ENCODE measurements at regions not wholly inside any gene's neighbourhood (a gene's known extent, or its start where the extent isn't known, plus 50 kb on each side); places are given as distances from the start of the nearest gene placed in this dataset.

DNA sequence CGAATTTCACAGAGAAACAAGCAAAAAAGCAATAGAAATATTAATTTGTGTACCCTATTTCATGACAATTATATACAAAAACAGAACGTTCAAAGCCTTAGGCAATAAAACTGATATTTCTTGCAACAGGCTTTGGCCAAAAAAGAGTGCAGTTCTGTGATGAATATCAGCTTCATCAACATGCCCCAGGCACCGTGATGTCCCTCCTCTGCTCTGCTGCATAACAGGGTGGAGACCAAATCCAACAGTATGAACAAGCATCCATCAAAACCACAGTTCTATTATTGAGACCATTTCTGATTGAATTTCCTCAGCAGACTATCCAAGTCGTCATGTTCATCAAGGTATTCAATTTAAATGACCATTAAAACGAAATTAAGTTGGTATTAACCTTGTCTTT lies 722.6 kb upstream of the NRSN1 start:
- in situ Hi-C loops (cut with MboI; ENCODE audit: low pct_unique_long_range_greater_than_20kb, low sequenced_read_pairs): no loop called here

DNA sequence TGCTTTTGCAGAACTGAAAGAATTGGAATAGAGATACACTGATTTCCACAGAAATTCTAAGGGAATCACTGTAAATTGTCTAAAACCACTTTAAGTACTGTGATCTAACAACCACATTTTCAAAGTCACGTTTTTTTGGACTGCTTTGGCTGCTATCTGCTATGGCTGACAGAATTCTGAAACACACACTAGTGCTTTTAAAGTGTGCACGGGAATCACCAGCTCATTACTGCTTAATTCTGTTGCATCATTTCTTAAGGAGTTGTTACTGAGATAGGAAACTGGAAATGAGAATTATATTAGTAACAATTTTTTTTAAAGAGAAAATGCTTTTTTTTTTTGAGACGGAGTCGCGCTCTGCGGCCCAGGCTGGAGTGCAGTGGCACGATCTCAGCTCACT lies 716.5 kb upstream of the NRSN1 start:
- DNase-seq: no peak
- in situ Hi-C loops (cut with MboI; ENCODE audit: low pct_unique_long_range_greater_than_20kb, low sequenced_read_pairs): no loop called here

More for the DNA sequence above, 722.6 kb upstream of the NRSN1 start:
- DNase-seq: no peak

DNA sequence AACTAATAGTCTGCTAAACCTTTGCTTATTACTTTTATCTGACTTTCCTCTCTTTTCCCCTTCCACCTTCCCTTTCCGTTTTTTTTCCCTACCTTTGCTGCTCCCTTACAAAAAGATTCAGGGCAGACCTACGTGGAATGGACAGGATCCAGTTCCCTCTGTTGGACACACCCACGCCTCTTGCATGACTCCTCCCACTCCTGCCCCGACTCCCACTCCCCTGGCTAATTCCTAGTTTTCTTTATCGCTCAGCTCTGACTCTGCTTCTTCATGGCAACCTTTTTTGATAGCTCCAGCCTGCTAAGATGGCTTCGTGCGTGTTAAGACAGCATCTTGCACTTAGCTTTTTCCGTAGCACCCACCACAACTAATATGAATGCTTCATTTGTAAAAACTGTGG lies 715.6 kb upstream of the NRSN1 start:
- no peak for DNase-seq
- in situ Hi-C loops (cut with MboI; ENCODE audit: low pct_unique_long_range_greater_than_20kb, low sequenced_read_pairs): no loop called here

DNA sequence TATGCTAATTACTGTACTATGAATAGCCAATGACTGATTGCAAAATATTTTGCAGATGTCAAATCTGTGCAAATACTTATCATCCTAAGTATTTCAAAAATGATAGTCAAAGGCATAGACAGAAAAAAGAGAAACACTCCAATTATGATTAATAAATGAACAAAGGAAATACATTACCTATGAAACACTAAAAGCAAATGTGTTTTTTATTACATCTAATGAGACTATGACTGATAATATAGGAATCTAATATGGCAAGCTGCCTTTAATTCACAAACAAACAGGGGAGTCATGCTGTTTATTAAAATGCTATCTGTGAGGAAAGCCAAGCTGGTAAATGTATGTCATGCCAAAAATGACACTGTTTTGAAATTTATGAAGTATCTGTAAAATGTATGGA lies 713.2 kb upstream of the NRSN1 start:
- no peak for DNase-seq
- in situ Hi-C loops (cut with MboI; ENCODE audit: low pct_unique_long_range_greater_than_20kb, low sequenced_read_pairs): no loop called here

DNA sequence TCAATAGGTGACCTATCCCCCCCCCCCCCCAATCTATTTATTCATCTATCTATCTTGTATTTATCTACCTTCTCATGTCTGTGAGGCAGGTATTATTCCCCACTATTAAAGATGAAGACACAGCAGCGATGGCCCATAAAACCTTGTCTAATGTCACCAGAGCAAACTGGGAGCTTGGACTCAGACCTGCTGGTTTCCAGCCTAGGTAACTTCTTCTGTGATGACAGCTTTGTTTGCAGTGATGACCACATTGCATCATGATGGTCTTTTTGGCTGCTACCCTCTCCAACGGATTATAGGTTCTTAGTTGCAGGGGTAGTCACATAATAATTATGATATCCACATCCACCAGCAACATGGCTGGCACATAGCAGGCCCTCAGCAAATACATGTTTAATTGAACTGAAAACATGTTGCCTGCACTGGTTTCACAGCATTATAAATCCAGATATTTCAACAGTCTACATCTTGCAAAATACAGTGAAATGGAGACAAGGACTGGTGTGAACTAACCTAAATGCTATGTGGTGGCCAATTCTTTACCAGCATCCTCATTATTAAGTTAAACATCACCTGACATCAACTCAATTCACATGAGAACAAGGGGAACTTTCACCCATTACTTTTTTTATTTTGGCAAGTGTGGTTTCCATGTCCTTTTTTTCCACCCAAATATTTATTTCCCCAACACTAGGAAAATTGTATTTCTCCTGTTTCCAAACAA lies 712.5 kb upstream of the NRSN1 start:
- no peak for DNase-seq
- in situ Hi-C loops (cut with MboI; ENCODE audit: low pct_unique_long_range_greater_than_20kb, low sequenced_read_pairs): no loop called here

DNA sequence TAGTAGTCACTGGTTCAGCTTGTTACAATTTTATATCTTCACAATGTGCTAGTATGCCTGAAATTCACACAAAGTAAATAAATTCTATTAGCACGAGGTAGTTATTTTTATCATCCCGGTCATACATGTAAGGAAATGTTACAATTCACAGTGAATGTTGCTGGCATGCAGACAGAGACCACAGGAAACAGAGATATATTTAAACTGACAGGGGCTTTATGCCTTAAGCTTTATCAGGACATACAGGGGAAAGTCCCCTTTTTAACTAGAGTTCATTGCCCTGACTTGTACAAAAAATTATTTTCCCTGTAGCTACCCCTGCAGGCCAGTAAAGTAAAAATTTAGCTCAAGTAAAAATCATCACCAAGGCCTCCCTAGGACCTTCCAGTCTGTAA lies 712.0 kb upstream of the NRSN1 start:
- in situ Hi-C loops (cut with MboI; ENCODE audit: low pct_unique_long_range_greater_than_20kb, low sequenced_read_pairs): no loop called here
- no peak for DNase-seq

DNA sequence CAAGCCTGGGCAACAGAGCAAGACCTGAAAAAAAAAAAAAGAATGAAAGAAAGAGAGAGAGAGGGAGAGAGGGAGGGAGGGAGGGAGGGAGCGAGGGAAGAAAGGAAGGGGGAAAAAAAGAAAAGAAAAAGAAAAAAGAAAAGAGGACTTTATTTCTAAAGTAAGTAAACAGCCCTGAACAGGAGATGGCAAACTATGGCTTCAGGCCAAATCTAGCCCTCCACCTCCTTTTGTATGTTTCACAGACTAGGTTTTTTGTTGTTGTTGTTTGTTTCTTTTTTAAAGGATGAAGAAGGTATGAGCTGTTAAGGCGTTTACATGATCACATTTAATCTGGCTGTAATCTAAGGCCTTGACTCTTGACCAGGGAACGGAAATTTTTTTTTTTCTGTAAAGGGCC lies 711.1 kb upstream of the NRSN1 start:
- no peak for DNase-seq
- in situ Hi-C loops (cut with MboI; ENCODE audit: low pct_unique_long_range_greater_than_20kb, low sequenced_read_pairs): no loop called here

DNA sequence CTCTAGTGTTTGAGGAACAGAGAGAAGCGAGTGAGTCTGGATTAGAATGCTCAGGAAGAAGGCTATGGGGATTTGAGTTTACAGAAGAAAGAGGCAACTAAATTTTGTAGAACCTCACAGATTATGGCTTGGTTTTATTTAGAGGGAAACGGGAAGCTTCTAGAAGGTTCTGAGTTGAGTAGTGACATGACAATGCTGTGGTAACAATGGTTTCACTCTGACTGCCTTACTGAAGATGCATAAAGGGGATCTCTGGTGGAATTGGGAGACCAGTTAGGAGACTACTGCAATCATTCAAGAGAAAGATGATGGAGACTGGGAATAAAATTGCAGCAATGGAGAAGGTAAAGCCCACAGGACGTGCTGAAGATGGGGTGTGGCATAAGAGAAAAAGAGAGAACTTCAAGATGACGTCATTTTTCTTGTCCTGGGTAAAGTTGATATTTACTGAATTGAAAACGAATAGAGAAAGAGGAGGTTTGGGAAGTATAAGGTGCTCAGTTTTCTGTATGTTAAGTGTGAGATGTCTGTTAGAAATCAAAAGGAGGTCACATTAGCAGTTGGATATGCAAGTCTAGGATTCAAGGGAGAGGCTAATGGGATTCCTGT lies 710.1 kb upstream of the NRSN1 start:
- in situ Hi-C loops (cut with MboI; ENCODE audit: low pct_unique_long_range_greater_than_20kb, low sequenced_read_pairs): no loop called here
- DNase-seq: no peak

DNA sequence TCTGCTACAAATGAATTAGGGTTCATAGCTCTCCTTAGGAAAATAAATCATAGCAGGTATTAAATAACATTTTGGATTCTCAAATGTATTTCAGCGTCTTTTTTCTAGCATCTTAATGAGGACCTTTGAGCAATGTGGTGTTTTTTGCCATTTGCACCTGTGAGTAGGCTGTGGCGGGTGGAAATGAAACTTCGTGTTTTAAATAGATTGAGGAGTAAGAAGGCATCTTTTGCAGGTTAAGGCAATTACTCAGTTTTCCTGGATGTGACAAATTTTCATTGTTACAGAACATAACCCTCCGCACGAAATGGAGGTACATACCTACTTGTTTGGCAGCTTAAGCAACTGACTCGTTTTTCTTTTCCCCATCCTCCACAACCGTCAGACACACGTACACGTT lies 708.9 kb upstream of the NRSN1 start:
- in situ Hi-C loops (cut with MboI; ENCODE audit: low pct_unique_long_range_greater_than_20kb, low sequenced_read_pairs): no loop called here
- DNase-seq: no peak

DNA sequence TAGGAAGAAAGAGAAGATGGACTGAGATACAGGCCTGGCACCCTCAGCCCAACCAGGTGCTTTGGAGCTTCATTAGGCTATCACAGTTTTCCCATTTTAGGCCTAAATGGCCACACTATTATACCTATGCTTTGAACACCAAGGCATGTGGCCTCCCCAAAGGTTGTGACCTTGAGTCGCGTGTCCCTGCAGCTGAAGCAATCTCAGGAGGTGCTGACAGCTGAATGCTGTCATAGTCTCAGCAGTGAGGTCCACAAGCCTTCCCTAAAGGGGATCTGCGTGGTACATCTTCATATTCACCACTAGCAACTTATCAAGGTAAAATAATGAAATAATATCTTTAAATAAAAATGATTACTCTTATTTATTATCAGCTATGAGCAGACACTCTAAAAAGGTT lies 707.9 kb upstream of the NRSN1 start:
- no peak for DNase-seq
- in situ Hi-C loops (cut with MboI; ENCODE audit: low pct_unique_long_range_greater_than_20kb, low sequenced_read_pairs): no loop called here

DNA sequence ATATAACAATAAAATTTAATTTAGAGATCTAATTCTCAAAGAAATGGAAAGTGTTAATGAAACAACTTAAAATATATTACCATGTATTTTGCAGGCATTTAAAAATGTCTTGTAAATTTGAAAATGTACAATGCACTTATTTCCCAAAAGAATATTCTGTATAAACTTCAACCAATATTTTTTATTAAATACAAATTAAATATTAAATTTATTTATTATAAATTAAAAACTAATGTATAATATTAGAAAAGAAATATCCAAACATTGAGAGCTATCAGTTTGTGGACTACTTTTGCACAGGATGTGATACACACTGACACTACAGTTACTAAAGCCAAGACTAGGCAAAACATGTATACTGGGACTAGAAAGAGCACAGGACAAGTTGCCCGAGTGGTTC lies 707.0 kb upstream of the NRSN1 start:
- no peak for DNase-seq
- in situ Hi-C loops (cut with MboI; ENCODE audit: low pct_unique_long_range_greater_than_20kb, low sequenced_read_pairs): no loop called here

DNA sequence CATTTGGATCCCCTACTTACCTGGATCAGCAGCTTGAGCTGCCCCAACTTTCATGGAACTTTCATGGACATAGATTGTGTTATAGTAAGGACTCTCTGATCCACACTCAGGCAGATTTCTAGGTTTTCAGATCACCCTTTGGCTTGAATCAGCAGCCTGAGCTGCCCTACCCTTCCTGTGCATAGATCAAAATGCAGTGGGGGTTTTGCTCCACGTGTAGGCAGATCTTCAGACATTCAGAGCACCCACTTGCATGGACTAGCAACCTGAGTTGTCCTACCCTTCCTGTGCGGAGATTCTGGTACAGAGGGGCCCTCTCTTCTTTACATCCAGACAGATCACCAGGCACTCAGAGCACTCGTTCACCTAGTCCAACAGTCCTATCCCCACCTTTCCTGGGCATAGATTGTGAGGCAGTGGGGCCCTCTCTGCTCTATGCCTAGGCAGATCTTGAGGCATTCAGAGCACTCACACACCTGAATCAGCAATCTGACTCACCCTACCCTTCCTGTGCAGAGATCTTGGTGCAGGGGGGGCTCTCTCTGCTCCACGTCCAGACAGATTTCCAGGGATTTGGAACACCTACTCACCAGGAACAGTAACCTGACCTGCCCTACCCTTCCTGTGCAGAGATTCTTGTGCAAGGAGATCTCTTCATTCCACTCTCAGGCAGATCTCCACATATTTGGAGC lies 705.2 kb upstream of the NRSN1 start:
- in situ Hi-C loops (cut with MboI; ENCODE audit: low pct_unique_long_range_greater_than_20kb, low sequenced_read_pairs): no loop called here
- no peak for DNase-seq

DNA sequence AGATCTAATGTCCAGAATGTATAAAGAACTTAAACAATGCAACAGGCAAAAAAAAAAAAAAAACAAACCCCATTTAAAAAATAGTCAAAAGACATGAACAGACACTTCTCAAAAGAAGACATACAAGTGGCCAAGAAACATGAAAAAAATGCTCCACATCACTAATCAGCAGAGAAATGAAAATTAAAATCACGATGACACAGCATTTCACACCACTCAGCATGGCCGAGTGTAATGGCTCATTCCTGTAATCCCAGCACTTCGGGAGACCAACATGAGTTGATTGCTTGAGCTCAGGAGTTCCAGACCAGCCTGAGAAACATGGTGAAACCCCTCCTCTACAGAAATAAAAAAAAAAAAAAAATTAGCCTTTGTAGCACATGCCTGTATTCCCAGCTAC lies 701.4 kb upstream of the NRSN1 start:
- in situ Hi-C loops (cut with MboI; ENCODE audit: low pct_unique_long_range_greater_than_20kb, low sequenced_read_pairs): no loop called here
- DNase-seq: no peak

DNA sequence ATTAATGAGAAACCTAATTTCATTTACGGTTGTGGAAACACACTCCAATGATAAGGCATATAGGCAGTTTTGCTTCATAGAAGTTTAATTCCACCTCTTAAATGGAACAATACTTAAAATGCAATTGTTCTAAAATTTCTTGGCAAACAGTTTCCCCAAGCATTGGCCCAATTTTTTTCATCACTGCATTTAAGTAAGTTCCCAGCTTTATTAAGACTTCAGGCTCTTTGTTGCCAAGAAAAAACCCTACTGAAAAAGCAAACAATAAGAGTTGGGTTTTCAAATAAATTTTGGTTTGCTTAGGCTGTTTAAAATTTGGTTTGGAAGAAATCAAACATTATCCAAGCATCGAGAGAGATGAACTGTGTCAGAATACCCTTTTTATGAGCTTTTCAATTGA lies 690.9 kb upstream of the NRSN1 start:
- in situ Hi-C loops (cut with MboI; ENCODE audit: low pct_unique_long_range_greater_than_20kb, low sequenced_read_pairs): no loop called here
- DNase-seq: no peak

DNA sequence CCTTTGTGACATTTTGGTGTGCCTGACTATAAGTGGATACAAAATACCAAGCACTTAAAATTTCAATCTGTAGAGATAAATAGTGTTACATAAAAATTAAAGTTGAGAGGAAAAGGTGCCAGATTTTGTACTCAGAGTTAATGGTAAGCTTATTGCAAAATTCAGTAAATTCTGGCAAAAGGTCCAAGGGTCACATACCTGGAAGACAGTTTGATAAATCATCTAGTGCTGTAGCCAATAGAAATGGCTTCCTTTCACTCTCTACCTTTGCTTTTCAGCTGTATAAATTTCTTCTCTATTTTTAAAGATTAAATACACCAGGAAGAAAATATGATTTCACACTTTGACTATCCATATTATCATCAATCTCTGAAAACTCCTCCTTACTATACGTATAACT lies 690.2 kb upstream of the NRSN1 start:
- DNase-seq: no peak
- in situ Hi-C loops (cut with MboI; ENCODE audit: low pct_unique_long_range_greater_than_20kb, low sequenced_read_pairs): no loop called here

DNA sequence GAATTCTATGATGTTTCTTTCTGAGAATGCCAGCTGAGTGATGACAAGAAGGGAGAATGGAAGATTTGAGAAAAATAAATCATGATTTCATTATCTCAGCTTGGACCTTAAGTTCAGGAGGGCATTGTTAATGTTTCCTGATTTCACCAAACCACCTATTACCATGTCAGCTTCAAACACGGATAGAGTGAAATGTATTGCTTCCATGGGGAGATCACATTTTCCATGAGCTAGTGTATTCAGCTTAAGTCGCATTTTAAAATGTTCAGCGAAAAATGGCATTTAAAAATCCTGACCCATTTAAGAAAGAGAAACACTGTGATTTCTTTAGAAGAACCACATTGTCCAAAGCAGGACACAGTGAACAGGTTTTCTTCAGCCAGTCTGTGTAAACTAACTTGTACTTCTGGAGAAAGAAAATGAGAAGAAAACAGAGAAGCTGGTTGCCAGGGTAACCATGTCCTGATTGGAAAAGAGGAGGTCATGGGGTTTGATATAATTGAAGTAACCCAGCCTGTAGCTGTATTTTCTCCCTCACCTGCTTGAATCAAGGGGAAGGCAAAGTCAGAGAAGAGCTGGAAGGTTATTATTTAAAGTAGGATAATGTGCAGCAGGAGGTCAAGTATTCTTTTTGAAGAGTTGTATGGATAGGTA lies 684.1 kb upstream of the NRSN1 start:
- in situ Hi-C loops (cut with MboI; ENCODE audit: low pct_unique_long_range_greater_than_20kb, low sequenced_read_pairs): no loop called here
- no peak for DNase-seq

DNA sequence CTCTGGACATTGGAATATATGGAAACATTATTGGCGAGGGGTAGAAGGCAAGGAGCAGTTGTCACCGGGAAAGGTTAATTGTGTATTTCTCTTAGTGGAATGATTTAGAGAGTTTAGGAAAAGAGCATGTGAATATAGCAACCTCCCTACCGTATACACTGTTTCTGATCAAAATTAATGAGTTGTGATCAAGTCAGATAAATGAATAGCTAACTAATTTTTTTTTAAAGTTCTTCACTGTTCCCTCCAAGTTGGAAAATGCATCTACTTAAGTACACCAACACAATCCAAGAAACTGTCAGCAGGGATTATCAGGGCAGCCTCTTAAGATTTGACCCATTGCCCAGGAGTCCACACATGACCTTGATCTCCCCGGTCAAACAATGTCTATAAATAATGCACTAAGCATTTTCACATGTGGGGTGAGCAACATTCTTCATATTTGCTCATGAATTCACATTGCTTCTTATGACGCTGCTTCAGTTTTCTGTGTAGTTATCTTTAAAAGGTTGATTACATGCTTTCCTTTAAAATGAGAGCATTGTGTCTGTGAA lies 680.8 kb upstream of the NRSN1 start:
- no peak for DNase-seq
- in situ Hi-C loops (cut with MboI; ENCODE audit: low pct_unique_long_range_greater_than_20kb, low sequenced_read_pairs): no loop called here

DNA sequence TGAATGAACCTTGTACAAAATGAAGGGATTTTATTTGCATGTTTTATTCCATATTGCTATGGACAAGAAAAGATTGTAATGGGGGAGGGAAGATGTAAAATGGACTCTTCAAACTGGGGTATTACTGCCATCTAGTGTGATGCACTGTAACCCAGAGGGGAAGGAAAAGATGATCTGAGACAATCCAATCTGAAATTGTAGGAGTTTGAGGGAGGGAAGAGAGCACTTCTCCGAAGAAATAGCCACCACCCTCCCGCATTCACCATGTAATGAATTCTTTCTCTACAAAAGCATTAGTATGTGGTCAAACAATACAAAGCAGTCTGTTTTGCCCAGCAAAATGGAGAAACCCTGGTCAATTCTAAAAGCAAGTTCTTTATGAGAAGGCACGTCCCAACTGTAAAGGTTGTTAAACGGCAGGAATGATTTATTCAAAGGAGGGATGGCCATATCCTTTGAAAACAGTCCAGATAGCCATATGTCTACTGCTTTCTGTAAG lies 679.5 kb upstream of the NRSN1 start:
- in situ Hi-C loops (cut with MboI; ENCODE audit: low pct_unique_long_range_greater_than_20kb, low sequenced_read_pairs): no loop called here
- no peak for DNase-seq

DNA sequence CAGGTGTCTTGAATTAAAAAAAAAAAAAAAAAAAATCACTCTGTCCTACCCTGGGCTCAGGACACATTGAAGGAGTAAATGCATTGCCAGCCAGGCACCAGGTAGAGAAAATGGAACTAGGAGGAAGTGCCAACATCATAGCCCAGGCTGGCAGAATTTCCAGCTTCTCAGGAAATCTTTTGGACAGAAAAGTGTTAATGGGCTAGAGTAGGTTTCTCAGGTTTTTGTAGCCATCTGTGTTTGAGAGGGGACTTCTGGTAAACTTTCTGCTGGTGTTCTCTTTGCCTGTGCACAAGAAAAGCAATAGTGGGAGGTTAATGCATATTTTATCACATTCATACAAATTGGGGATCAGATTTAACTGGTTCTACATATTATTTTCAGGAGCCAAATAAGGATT lies 678.3 kb upstream of the NRSN1 start:
- no peak for DNase-seq
- in situ Hi-C loops (cut with MboI; ENCODE audit: low pct_unique_long_range_greater_than_20kb, low sequenced_read_pairs): no loop called here

DNA sequence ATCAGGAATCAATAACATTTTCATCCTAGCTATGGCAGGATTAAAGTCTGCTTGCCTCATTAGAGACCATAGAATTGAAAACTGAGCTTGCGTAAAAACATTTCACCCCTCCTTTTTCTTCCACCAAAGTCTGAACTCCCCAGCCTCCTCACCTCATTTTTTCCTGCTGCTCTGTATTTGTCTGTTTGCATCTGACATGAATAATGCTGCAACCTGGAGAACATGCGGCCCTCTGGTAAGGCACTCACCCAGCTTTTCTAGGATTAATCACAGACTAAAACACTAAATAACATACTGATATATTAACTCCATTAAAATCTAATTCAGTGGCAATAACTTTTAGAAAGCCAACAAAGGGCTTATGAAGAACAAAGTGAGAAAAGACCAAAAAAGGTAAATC lies 677.7 kb upstream of the NRSN1 start:
- no peak for DNase-seq
- in situ Hi-C loops (cut with MboI; ENCODE audit: low pct_unique_long_range_greater_than_20kb, low sequenced_read_pairs): no loop called here
